ENCODE measurements at regions not wholly inside any gene's neighbourhood (a gene's known extent, or its start where the extent isn't known, plus 50 kb on each side); places are given as distances from the start of the nearest gene placed in this dataset.

GRCh38 chr1:189424746-189425331, 1052.8 kb downstream of the BRINP3 start:
- H3K4me3 ChIP-seq (ENCODE audit: low read depth in 1 of 3, low read length in 3 of 3), result no peak overlapping the region
- TF ChIP-seq HNF4A (conservative IDR thresholded peaks at IDR 0.05), result no peak
- 59% methylated on average over 2 of the region's 2 CpGs for WGBS

GRCh38 chr1:189429610-189430009, 1048.1 kb downstream of the BRINP3 start:
- H3K4me1 ChIP-seq (ENCODE audit: control insufficient read depth in 4 of 4, insufficient read depth in 4 of 4, low read length in 3 of 4), result no peaks in the 10 kb centered on the region
- H3K9ac ChIP-seq (ENCODE audit: low read depth in 1 of 2, low read length in 2 of 2), result no peak overlapping the region
- TF ChIP-seq MAX (IDR thresholded peaks at IDR 0.05) (no peak), RAD21 (IDR thresholded peaks at IDR 0.05) (peak; percentile 62), CTCF (IDR thresholded peaks at IDR 0.05; ENCODE audit: low read depth, low read length, missing input control) (peak; percentile 20)
- 65% methylated on average over 4 of the region's 4 CpGs for WGBS
- H3K27me3 ChIP-seq (ENCODE audit: control insufficient read depth in 4 of 4, insufficient read depth in 4 of 4, low read length in 3 of 4), result no peaks in the 10 kb centered on the region
- no peak overlapping the region for H3K4me3 ChIP-seq (ENCODE audit: low read depth in 1 of 3, low read length in 3 of 3)
- H3K27ac ChIP-seq (ENCODE audit: low read depth in 1 of 2, low read length in 2 of 2), result no peak overlapping the region
- DNase-seq (ENCODE audit: low spot score), result no peak
- no peaks in the 10 kb centered on the region for H3K36me3 ChIP-seq (ENCODE audit: control insufficient read depth in 4 of 4, insufficient read depth in 3 of 4, low read depth in 1 of 4, low read length in 3 of 4)
- no peaks in the 10 kb centered on the region for H3K9me3 ChIP-seq (ENCODE audit: control insufficient read depth in 4 of 4, low read length in 3 of 4)

More at GRCh38 chr1:189424746-189425331, 1052.8 kb downstream of the BRINP3 start:
- no peaks in the 10 kb centered on the region for H3K27me3 ChIP-seq (ENCODE audit: control insufficient read depth in 4 of 4, insufficient read depth in 4 of 4, low read length in 3 of 4)
- no peak overlapping the region for H3K27ac ChIP-seq (ENCODE audit: low read depth in 1 of 2, low read length in 2 of 2)
- no peaks in the 10 kb centered on the region for H3K36me3 ChIP-seq (ENCODE audit: control insufficient read depth in 4 of 4, insufficient read depth in 3 of 4, low read depth in 1 of 4, low read length in 3 of 4)
- no peak overlapping the region for H3K9ac ChIP-seq (ENCODE audit: low read depth in 1 of 2, low read length in 2 of 2)
- no peak for DNase-seq (ENCODE audit: low spot score)
- no peaks in the 10 kb centered on the region for H3K9me3 ChIP-seq (ENCODE audit: control insufficient read depth in 4 of 4, low read length in 3 of 4)
- no peaks in the 10 kb centered on the region for H3K4me1 ChIP-seq (ENCODE audit: control insufficient read depth in 4 of 4, insufficient read depth in 4 of 4, low read length in 3 of 4)

- 88% methylated on average over 2 of the region's 2 CpGs for WGBS
- Histone ChIP-seq H3K4me3 (ENCODE audit: low read depth in 1 of 3, low read length in 3 of 3) (no peak overlapping the region), H3K27me3 (ENCODE audit: control insufficient read depth in 4 of 4, insufficient read depth in 4 of 4, low read length in 3 of 4) (no peaks in the 10 kb centered on the region), H3K9ac (ENCODE audit: low read depth in 1 of 2, low read length in 2 of 2) (no peak overlapping the region), H3K27ac (ENCODE audit: low read depth in 1 of 2, low read length in 2 of 2) (no peak overlapping the region), H3K36me3 (ENCODE audit: control insufficient read depth in 4 of 4, insufficient read depth in 3 of 4, low read depth in 1 of 4, low read length in 3 of 4) (no peaks in the 10 kb centered on the region), H3K4me1 (ENCODE audit: control insufficient read depth in 4 of 4, insufficient read depth in 4 of 4, low read length in 3 of 4) (no peaks in the 10 kb centered on the region), H3K9me3 (ENCODE audit: control insufficient read depth in 4 of 4, low read length in 3 of 4) (no peaks in the 10 kb centered on the region)
- DNase-seq (ENCODE audit: low spot score), result no peak
- TF ChIP-seq ZBTB33 (IDR thresholded peaks at IDR 0.05), result no peak
- no peak for TF ChIP-seq CTCF (IDR thresholded peaks at IDR 0.05; ENCODE audit: low read depth, low read length, missing input control)
- no peak for TF ChIP-seq FOXA2 (IDR thresholded peaks at IDR 0.05)
- TF ChIP-seq SP1 (IDR thresholded peaks at IDR 0.05), result no peak
- TF ChIP-seq HNF4A (conservative IDR thresholded peaks at IDR 0.05), result no peak
- no peak for TF ChIP-seq RXRA (IDR thresholded peaks at IDR 0.05)
- no peak for TF ChIP-seq FOXA1 (IDR thresholded peaks at IDR 0.05)
- no peak for TF ChIP-seq RAD21 (IDR thresholded peaks at IDR 0.05)
- no peak for TF ChIP-seq YY1 (IDR thresholded peaks at IDR 0.05)
- no peak for TF ChIP-seq GABPA (IDR thresholded peaks at IDR 0.05 in 1 of 2, conservative IDR thresholded peaks at IDR 0.05 in 1 of 2)
- no peak for TF ChIP-seq HNF4G (IDR thresholded peaks at IDR 0.05)
- no peak for TF ChIP-seq ATF3 (IDR thresholded peaks at IDR 0.05)
- no peak for TF ChIP-seq NR2F2 (IDR thresholded peaks at IDR 0.05)
- no peak for TF ChIP-seq REST (IDR thresholded peaks at IDR 0.05)
- TF ChIP-seq EGR1 (IDR thresholded peaks at IDR 0.05; ENCODE audit: low read depth in 2 of 2), result no peak
- no peak for TF ChIP-seq MAX (IDR thresholded peaks at IDR 0.05)
- TF ChIP-seq TAF1 (conservative IDR thresholded peaks at IDR 0.05), result no peak
- TF ChIP-seq JUND (IDR thresholded peaks at IDR 0.05), result no peak
These were observed 1046.2 kb downstream of the BRINP3 start for GRCh38 chr1:189431447-189431846.

All from liver (tissue), 8 donors.